ENCODE measurements at regions not wholly inside any gene's neighbourhood (a gene's known extent, or its start where the extent isn't known, plus 50 kb on each side); places are given as distances from the start of the nearest gene placed in this dataset.

DNA sequence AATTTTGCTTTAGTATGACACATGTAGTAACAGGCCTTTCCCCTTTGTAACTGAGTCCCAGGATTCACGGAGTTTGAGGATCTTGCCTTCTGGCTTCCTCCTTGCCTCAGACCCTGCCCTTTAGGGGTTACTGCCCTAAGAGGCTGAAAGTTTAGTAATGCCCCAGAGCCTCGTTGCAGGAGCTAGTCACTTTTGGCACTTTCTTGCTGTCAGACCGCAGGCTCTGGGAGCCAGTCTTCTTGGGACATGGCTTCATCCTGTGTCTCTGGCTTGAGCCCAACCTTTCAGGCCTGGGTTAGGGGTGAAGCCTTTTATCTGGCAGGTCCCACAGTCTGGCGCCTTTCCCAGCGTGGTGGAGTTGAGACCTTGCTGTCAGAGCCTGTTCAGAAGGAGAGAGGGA is 185.6 kb upstream of the DMRT1 start:
- TF ChIP-seq, protein P1, sequence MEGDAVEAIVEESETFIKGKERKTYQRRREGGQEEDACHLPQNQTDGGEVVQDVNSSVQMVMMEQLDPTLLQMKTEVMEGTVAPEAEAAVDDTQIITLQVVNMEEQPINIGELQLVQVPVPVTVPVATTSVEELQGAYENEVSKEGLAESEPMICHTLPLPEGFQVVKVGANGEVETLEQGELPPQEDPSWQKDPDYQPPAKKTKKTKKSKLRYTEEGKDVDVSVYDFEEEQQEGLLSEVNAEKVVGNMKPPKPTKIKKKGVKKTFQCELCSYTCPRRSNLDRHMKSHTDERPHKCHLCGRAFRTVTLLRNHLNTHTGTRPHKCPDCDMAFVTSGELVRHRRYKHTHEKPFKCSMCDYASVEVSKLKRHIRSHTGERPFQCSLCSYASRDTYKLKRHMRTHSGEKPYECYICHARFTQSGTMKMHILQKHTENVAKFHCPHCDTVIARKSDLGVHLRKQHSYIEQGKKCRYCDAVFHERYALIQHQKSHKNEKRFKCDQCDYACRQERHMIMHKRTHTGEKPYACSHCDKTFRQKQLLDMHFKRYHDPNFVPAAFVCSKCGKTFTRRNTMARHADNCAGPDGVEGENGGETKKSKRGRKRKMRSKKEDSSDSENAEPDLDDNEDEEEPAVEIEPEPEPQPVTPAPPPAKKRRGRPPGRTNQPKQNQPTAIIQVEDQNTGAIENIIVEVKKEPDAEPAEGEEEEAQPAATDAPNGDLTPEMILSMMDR (IDR thresholded peaks at IDR 0.05): no peak
- TF ChIP-seq POLR2A (IDR thresholded peaks at IDR 0.05): no peak

Data from body of pancreas (tissue), 4 donors.